GM19372 (cell line): ENCODE measurements at regions not wholly inside any gene's neighbourhood (a gene's known extent, or its start where the extent isn't known, plus 50 kb on each side); places are given as distances from the start of the nearest gene placed in this dataset.
"Not testable (repeated sequence)": the region's sequence is repeated elsewhere in the genome, so short reads cannot be mapped to it uniquely, and the experiment has no call there.

Source experiments
- ATAC-seq: cut with Tn5 transposase; IDR thresholded peaks from one replicate; pipeline ENCODE4 v1.9.1; 2021; ENCODE audit warnings: mild to moderate bottlenecking, low read depth, moderate library complexity; ENCODE audit not compliant: unreplicated experiment

- no peak for ATAC-seq
These were observed 123.0 kb upstream of the FANCL start for GRCh38 chr2:58364098-58364497.

- no peak for ATAC-seq
These were observed 116.9 kb upstream of the FANCL start for GRCh38 chr2:58358026-58358425.

DNA sequence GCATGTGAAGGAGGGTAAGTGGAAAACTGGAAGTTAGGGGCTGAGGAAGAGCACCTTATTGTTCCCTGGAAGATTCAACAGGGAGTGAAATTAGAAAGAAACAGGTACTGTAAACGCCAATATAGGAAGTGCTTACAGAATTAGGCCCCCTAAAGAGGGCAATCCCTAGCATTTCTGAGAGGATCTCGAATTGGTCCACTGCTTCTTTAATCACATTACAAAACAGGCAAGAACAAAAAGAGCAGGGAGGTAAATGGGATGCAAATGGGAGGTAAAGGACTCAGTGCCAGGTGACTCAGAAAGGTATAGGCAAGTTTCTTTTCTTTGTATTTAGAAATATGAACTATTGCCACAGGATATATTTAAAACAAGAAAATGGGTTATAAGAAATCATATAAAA is 116.4 kb upstream of the FANCL start:
- ATAC-seq, result no peak

DNA sequence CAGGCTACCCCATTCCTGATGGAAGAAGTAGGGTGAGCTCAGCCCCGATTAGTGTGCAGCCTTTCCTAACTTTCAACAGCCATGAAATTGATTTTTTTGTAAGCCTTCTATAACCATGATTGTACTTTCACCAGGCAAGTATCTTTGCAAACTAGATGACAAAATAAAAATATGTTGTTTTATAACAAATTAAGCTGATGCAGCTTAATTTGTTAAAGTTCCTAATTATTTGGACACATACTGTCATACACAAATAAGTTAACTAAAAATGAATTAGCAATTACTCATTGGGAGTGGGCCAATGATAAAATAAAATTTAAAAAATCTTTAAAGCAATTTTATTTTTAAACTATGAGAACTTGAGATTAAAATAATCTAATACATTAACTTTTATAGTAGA is 113.1 kb upstream of the FANCL start:
- no peak for ATAC-seq

GRCh38 chr2:58350484-58350883 is 109.4 kb upstream of the FANCL start:
- peak; percentile 82 for ATAC-seq

- no peak for ATAC-seq
These were observed 106.7 kb upstream of the FANCL start for GRCh38 chr2:58347810-58348209.

GRCh38 chr2:58341047-58341446 is 99.9 kb upstream of the FANCL start:
- no peak for ATAC-seq

DNA sequence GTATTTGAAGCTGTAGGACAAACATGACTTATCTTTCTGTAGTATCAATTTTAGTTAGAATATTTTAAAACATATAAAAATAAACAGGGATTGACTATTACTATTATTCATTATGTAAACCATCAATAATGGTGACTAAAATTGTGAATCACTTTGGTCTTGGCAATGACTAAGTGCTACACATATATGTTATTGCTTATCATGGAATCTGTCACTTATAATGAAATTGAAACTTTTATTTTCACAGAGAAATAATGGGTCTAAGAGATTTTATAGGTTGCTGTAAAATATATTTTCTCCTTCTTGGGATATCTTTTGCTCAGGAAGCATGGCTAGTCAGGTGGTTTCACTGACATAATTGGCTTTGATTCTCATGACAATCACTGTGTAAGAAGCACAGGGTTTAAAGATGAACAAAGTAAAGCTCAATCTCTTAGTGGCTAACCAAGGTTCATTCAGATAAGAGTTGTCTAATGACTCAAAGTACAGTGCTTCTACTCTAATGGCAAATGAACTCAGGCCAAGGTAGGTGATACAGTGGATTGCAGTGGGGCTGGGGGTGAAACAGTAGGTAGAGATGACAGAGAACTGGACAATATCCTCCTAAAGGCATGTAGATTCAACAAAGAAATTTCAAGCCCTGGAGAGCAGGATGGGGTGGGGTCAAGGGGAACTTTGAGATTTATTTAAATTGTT is 98.6 kb upstream of the FANCL start:
- no peak for ATAC-seq

DNA sequence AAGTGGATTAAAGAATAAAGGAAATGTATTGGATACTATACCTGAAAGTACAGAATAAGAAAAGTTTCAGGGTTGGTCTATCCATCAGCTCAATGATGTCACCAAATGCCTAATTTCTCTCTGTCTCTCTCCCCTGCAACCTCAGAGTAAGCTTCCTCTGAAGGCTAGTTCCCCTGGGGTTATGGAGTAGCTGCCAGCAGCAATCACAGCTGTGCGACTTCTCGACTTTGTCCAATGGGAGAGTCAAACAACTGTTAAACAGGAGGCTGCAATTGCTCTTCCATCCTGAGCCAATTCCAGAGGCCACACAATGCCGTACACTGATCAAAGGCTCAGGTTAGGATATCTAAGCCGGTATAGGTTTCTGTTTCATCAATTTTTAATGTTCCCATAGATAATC is 95.3 kb upstream of the FANCL start:
- ATAC-seq, result no peak

GRCh38 chr2:58334414-58334813 is 93.3 kb upstream of the FANCL start:
- ATAC-seq, result no peak

DNA sequence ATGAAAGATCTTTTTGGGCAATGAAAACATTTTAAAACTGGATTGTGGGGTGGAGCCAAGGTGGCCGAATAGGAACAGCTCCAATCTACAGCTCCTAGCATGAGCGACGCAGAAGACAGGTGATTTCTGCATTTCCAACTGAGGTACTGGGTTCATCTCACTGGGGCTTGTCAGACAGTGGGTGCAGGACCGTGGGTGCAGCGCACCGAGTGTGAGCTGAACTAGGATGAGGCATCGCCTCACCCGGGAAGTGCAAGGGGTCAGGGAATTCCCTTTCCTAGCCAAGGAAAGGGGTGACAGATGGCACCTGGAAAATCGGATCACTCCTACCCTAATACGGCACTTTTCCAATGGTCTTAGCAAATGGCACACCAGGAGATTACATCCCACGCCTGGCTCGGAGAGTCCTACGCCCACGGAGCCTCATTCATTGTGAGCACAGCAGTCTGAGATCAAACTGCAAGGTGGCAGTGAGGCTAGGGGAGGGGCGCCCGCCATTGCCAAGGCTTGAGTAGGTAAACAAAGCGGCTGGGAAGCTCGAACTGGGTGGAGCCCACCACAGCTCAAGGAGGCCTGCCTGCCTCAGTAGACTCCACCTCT is 84.3 kb upstream of the FANCL start:
- ATAC-seq, result not testable (repeated sequence)

GRCh38 chr2:58319481-58319880 is 78.4 kb upstream of the FANCL start:
- ATAC-seq, result no peak

GRCh38 chr2:58318949-58319348 is 77.8 kb upstream of the FANCL start:
- not testable (repeated sequence) for ATAC-seq

DNA sequence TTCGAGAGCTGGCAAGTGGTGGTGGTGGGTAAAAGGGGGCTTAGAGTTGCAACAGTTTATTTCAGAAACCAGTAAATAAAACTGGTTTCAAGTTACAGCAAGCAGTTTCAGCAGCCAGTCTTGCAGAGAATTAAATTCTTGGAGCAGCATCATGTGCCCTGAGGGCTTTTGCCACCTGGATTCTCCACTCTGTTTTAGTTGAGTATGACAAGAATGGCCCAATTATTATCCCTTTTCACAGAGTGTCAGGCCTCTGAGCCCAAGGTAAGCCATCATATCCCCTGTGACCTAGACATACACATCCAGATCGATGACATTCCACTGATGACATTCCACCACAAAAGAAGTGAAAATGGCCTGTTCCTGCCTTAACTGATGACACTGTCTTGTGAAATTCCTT is 72.8 kb upstream of the FANCL start:
- ATAC-seq, result no peak

- no peak for ATAC-seq
These were observed 67.3 kb upstream of the FANCL start for GRCh38 chr2:58308435-58308834.

DNA sequence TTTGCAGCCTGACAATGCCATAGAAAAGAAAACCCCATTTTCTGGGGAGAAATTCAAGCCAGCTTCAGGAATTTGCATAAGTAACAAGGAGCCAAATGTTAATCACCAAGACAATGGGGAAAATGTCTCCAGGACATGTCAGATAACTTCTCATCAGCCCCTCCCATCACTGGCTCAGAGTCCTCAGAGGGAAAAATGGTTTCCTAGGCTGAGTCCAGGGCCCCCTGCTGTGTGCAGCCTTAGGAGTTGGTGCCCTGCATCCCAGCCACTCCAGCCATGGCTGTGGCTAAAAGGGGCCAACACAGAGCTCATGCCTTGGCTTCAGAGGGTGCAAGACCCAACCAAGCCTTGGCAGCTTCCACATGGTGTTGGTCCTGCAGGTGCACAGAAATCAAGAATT is 63.7 kb upstream of the FANCL start:
- ATAC-seq, result no peak

GRCh38 chr2:58299123-58299522 is 58.0 kb upstream of the FANCL start:
- no peak for ATAC-seq

- no peak for ATAC-seq
These were observed 51.9 kb upstream of the FANCL start for GRCh38 chr2:58293056-58293455.

- ATAC-seq, result no peak
These were observed 50.8 kb upstream of the FANCL start for GRCh38 chr2:58291726-58292438.
